Heart left ventricle (tissue), 16 donors: ENCODE measurements at regions not wholly inside any gene's neighbourhood (a gene's known extent, or its start where the extent isn't known, plus 50 kb on each side); places are given as distances from the start of the nearest gene placed in this dataset.

Experiments used
- ATAC-seq, 4 donors: fragments of 200-7000 bp; cut with Tn5 transposase; one replicate each; pipeline ENCODE4 v1.9.1; 2020 to 2022; ENCODE audit warnings: moderate library complexity in 4 of 4, mild to moderate bottlenecking in 3 of 4, moderate number of reproducible peaks in 1 of 4
- DNase-seq, 5 donors: peaks; one replicate each; pipeline ENCODE4 v3.0.0-alpha.2; 2020
- H3K27ac ChIP-seq, 12 donors: fragments of 200-600 bp; sonication (generic) in 4 of 12; one replicate each; pipeline versions ENCODE4 v1.5.0 to v1.8.0; 2016 to 2022; ENCODE audit warnings: mild to moderate bottlenecking in 2 of 12
- H3K27me3 ChIP-seq, 9 donors: fragments of 200-600 bp; sonication (generic) in 2 of 9; one replicate each; pipeline versions ENCODE4 v1.5.1 to v1.8.0; 2016 to 2022; ENCODE audit warnings: mild to moderate bottlenecking in 3 of 9
- H3K36me3 ChIP-seq, 9 donors: fragments of 200-600 bp; sonication (generic) in 2 of 9; one replicate each; pipeline versions ENCODE4 v1.5.0 to v1.8.0; 2018 to 2022; ENCODE audit warnings: mild to moderate bottlenecking in 2 of 9
- H3K4me1 ChIP-seq, 12 donors: fragments of 200-600 bp; sonication (generic) in 4 of 12; one replicate each; pipeline versions ENCODE4 v1.5.0 to v1.8.0; 2016 to 2022; ENCODE audit warnings: mild to moderate bottlenecking in 3 of 12
- H3K4me3 ChIP-seq, 12 donors: fragments of 200-600 bp; sonication (generic) in 4 of 12; one replicate each; pipeline versions ENCODE4 v1.5.0 to v1.8.0; 2017 to 2022; ENCODE audit warnings: mild to moderate bottlenecking in 9 of 12, moderate library complexity in 4 of 12
- H3K9me3 ChIP-seq, 12 donors: fragments of 200-600 bp; sonication (generic) in 4 of 12; one replicate each; pipeline versions ENCODE4 v1.5.0 to v1.8.0; 2016 to 2022; ENCODE audit warnings: mild to moderate bottlenecking in 1 of 12
- CTCF ChIP-seq, 12 donors: fragments of 200-600 bp; sonication (generic) in 4 of 12; IDR thresholded peaks; one replicate each; pipeline versions ENCODE4 v1.5.0 to v1.8.0; 2018 to 2022; ENCODE audit warnings: antibody characterized with exemption in 12 of 12, mild to moderate bottlenecking in 5 of 12
- POLR2A ChIP-seq, 2 donors: fragments of 450-650 bp; IDR thresholded peaks; one replicate each; pipeline ENCODE4 v1.6.1; 2017; ENCODE audit warnings: antibody characterized with exemption in 2 of 2, mild to moderate bottlenecking in 2 of 2, moderate library complexity in 2 of 2
- WGBS, 4 donors: extraction: QIAGEN DNeasy Blood & Tissue Kit in 2 of 4; methylation state at CpG; one replicate each; pipeline versions ENCODE4 v1.1.5 to v1.1.7; 2013 to 2018; 5-methylcytosine and 5-hydroxymethylcytosine counted together
- intact Hi-C, 10 donors: fragments of 100-400 bp; cut with DNase I; formaldehyde crosslinking; loops; one replicate each; pipeline versions ENCODE4 v1.11.1 to v1.14.2; 2022
- donor health status: ischemic (EF 13 %, LVEDD 7.1; RV severe dilation, severe dysfunction).
- donor health status: healthy with polysubstance abuse.
- donor health status: DM: no; HTN: yes; CAD: no.
- donor health status: DM: no; HTN: no; CAD: no.
- donor health status: ischemic (EF 25% LVEDD 6.9; RV normal size, moderate dysfunction).
- donor health status: ischemic (EF 25% LVEDD 5.7; RV mildly dilated, moderate dysfunction).
- donor health status: healthy.
- donor health status: DM: yes; HTN: yes; CAD: no.
- donor health status: ischemic (EF 35%, LVEDD 5.7; RV mildly dilated, moderate dysfunction).
- donor health status: nonischemic (EF 11% LVEDD 7.7; RV severe dilation, severe dysfunction).
- donor health status: DM: yes; HTN: yes; CAD: no.
- donor health status: PGD.
- donor health status: ischemic (EF 29% LVEDD 5.4; RV normal size, mild dysfunction).
- donor health status: nonischemic (EF 23%, LVEDD 6.1; RV moderate dilation, normal function).

GRCh38 chr9:82353631-82354278 is 365.2 kb downstream of the SPATA31D1 start:
- Histone ChIP-seq H3K36me3 (no peaks in the 10 kb centered on the region), H3K9me3 (peaks cover 0 to 6% (median 0%) of the 10 kb centered on the region in 12 donors), H3K27me3 (no peaks in the 10 kb centered on the region), H3K4me3 (no peak overlapping the region), H3K27ac (no peak overlapping the region), H3K4me1 (no peaks in the 10 kb centered on the region)
- TF ChIP-seq POLR2A (IDR thresholded peaks at IDR 0.05) (no peak), CTCF (IDR thresholded peaks at IDR 0.05) (no peak)
- no peak for DNase-seq
- 71 to 77% (median 76%) methylated on average over 7 of the region's 7 CpGs for WGBS, 4 donors
- ATAC-seq = no peak
- intact Hi-C loops = no loop called here

DNA sequence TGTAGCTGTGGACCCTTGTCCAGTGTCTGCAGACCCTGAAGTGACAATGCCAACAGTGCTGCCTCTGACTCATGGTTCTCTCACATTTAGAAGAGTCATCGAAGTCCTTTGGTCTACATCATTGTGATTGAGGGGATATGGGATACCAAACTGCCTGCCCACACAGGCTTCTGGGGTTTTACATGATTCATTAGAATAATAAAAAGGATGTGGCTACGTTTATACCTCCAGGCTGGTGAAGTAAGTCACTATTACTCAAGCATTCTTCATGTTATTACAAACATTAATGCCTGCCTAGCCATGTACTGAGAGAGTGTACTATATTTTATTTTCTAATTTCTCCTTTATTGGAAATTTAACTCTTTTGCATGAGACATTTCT is 365.7 kb downstream of the SPATA31D1 start:
- no peak for TF ChIP-seq POLR2A (IDR thresholded peaks at IDR 0.05)
- TF ChIP-seq CTCF (IDR thresholded peaks at IDR 0.05) = no peak
- intact Hi-C loops = no loop called here
- no peak overlapping the region for H3K4me3 ChIP-seq
- WGBS, 4 donors = 68 to 84% (median 73%) methylated on average over 2 of the region's 2 CpGs
- ATAC-seq (no peak), DNase-seq (no peak)
- no peak overlapping the region for H3K27ac ChIP-seq
- no peaks in the 10 kb centered on the region for H3K27me3 ChIP-seq
- no peaks in the 10 kb centered on the region for H3K36me3 ChIP-seq
- H3K4me1 ChIP-seq = no peaks in the 10 kb centered on the region
- peaks cover 0 to 1% (median 0%) of the 10 kb centered on the region in 12 donors for H3K9me3 ChIP-seq

GRCh38 chr9:82356131-82356530 is 367.6 kb downstream of the SPATA31D1 start:
- Histone ChIP-seq H3K27ac (no peak overlapping the region), H3K27me3 (no peaks in the 10 kb centered on the region), H3K4me1 (no peaks in the 10 kb centered on the region), H3K9me3 (no peaks in the 10 kb centered on the region), H3K36me3 (no peaks in the 10 kb centered on the region), H3K4me3 (no peak overlapping the region)
- DNase-seq (no peak), ATAC-seq (no peak)
- TF ChIP-seq POLR2A (IDR thresholded peaks at IDR 0.05) (no peak), CTCF (IDR thresholded peaks at IDR 0.05) (no peak)
- intact Hi-C loops = no loop called here
- WGBS, 4 donors = 57 to 67% (median 67%) methylated on average over 2 of the region's 2 CpGs

- intact Hi-C loops = no loop called here
- Histone ChIP-seq H3K27ac (no peak overlapping the region), H3K36me3 (no peaks in the 10 kb centered on the region), H3K27me3 (no peaks in the 10 kb centered on the region), H3K4me3 (no peak overlapping the region), H3K4me1 (no peaks in the 10 kb centered on the region), H3K9me3 (no peaks in the 10 kb centered on the region)
- ATAC-seq = no peak
- WGBS, 4 donors = 43 to 73% (median 67%) methylated on average over 2 of the region's 2 CpGs
- no peak for DNase-seq
- TF ChIP-seq POLR2A (IDR thresholded peaks at IDR 0.05) = no peak
Measured at GRCh38 chr9:82356871-82357270, 368.3 kb downstream of the SPATA31D1 start.

DNA sequence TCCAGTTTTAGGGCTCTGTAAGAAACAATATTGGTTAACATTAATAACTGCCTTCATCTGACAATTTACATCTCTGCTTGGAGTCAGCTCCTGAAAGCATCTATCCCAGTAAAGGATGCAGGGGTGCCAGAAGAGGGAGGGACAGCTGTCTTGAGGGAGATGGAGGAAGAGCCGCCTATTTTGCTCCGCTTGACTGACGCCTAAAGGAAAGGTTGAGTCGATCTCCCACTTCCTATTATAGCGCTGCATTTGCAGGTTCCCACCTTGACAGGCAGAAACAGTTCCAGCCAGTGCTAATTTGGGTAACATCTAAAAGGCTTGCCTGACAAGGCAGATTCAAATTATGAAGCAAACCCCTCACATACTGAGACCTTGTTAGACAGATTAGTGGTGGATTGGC is 374.6 kb downstream of the SPATA31D1 start:
- no peak overlapping the region for H3K27ac ChIP-seq
- no peaks in the 10 kb centered on the region for H3K27me3 ChIP-seq
- DNase-seq = no peak
- no peaks in the 10 kb centered on the region for H3K36me3 ChIP-seq
- no peaks in the 10 kb centered on the region for H3K9me3 ChIP-seq
- TF ChIP-seq CTCF (IDR thresholded peaks at IDR 0.05) = no peak
- TF ChIP-seq POLR2A (IDR thresholded peaks at IDR 0.05) = no peak
- ATAC-seq = no peak
- intact Hi-C loops = no loop called here
- no peaks in the 10 kb centered on the region for H3K4me1 ChIP-seq
- 33 to 63% (median 51%) methylated on average over 5 of the region's 5 CpGs for WGBS, 4 donors
- H3K4me3 ChIP-seq = no peak overlapping the region
